Activated CD8-positive, alpha-beta T cell treated with anti-CD3 and anti-CD28 coated beads, Interleukin-2, amount 10 ng/mL, durations not matched to agents 7 days and 5 days (primary cell): ENCODE measurements at regions not wholly inside any gene's neighbourhood (a gene's known extent, or its start where the extent isn't known, plus 50 kb on each side); places are given as distances from the start of the nearest gene placed in this dataset.
A peak's percentile ranks its signal among the peaks of the same experiment; 100 is the strongest.
"Not testable (repeated sequence)": the region's sequence is repeated elsewhere in the genome, so short reads cannot be mapped to it uniquely, and the experiment has no call there.

Experiments
- ATAC-seq: fragments of 150-1000 bp; cut with Tn5 transposase; one replicate; pipeline ENCODE4 v1.10.0; 2021; ENCODE audit warnings: moderate library complexity
- CTCF ChIA-PET: fragments of 350-600 bp; sonication (Branson Sonifier 250); formaldehyde crosslinking; loops from one replicate; lab custom pipeline; 2021; ENCODE audit warnings: antibody characterized with exemption; lab: Charles Lee
- POLR2A ChIA-PET: fragments of 350-600 bp; sonication (Branson Sonifier 250); formaldehyde crosslinking; loops from one replicate; lab custom pipeline; 2021; ENCODE audit warnings: antibody characterized with exemption; lab: Charles Lee
- DNase-seq: peaks from one replicate; pipeline ENCODE4 v3.0.0-alpha.2; 2020
- H3K27ac Mint-ChIP-seq: one replicate; pipeline ENCODE4 v1.8.0; 2021; ENCODE audit warnings: mild to moderate bottlenecking, mixed read lengths
- H3K27me3 Mint-ChIP-seq: one replicate; pipeline ENCODE4 v1.8.0; 2021; ENCODE audit warnings: low read depth, mixed read lengths
- H3K36me3 Mint-ChIP-seq: one replicate; pipeline ENCODE4 v1.8.0; 2021; ENCODE audit warnings: low read depth, mixed read lengths
- H3K4me1 Mint-ChIP-seq: one replicate; pipeline ENCODE4 v1.8.0; 2021; ENCODE audit warnings: low read depth, mixed read lengths
- H3K4me3 Mint-ChIP-seq: one replicate; pipeline ENCODE4 v1.8.0; 2021; ENCODE audit warnings: mild to moderate bottlenecking, mixed read lengths
- H3K9me3 Mint-ChIP-seq: one replicate; pipeline ENCODE4 v1.8.0; 2022; ENCODE audit warnings: mixed read lengths; ENCODE audit not compliant: insufficient read depth

DNA sequence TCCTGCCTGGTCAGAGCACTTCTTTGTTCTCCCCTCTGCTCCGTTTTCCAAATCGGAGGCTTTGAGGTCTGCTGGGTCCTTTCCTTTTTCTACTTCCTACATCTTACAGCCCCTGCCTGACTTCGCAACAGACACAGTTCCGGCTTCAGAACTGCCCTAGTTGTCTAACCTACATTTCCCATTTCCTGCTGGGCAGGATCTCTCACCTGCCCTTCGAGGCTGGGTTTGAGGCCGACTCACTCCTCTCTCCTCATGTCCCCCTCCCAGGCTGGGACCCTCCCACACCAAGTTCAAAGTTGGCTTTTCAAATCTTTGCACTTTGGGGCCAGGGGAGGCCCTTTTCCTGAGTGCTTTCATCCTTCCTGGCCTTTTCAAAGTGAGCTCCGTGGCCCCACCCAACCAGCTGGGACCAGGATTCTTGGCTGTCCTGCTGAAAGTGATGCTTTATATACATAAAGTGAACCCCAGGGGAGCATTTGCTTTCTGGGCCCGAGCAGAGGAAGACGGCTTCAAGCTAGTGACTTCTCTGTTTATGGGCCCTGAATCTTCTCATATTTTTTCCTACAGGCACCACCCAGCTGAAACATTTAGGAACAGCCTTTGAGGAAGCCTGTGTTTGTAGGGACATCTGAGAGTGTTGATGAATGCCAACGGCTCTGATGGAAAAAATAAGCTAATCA is 281.0 kb upstream of the CRY1 start:
- no peak for DNase-seq
- Mint-ChIP-seq H3K36me3 (no peaks in the 10 kb centered on the region), H3K4me3 (peak overlapping the region; percentile 35), H3K27me3 (no peaks in the 10 kb centered on the region), H3K9me3 (no peaks in the 10 kb centered on the region), H3K4me1 (peaks cover 70% of the 10 kb centered on the region), H3K27ac (peak overlapping the region; percentile 95)
- ATAC-seq, result no peak
- CTCF ChIA-PET, result interaction anchor here (1.1 to 4.4 kb wide), 4 partner anchors 12 to 52 kb away, joined by 3 to 55 read pairs (median 28); no protein-coding TSS in a partner anchor
- POLR2A ChIA-PET, result interaction anchor here (0.6 to 7.1 kb wide), 4 partner anchors 19 to 71 kb away, joined by 3 to 145 read pairs (median 4); a partner anchor contains a TSS

DNA sequence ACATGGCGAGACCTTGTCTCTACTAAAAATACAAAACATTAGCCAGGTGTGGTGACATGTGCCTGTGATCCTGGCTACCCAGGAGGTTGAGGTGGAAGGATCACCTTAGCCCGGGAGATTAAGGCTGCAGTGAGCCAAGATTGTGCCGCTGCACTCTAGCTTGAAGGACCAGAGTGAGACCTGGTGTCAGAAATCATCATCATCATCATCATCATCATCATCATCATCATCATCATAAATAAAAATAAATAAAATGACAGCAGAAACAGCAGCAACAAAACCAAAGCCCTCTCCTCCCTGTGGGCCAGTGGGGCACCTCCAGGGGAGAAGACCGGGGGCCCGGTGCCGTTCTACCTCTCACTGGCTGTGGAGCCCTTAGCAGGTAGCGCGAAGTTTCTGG is 281.9 kb upstream of the CRY1 start:
- ATAC-seq (no peak), DNase-seq (no peak)
- Mint-ChIP-seq H3K27me3 (no peaks in the 10 kb centered on the region), H3K36me3 (no peaks in the 10 kb centered on the region), H3K4me3 (no peak overlapping the region), H3K27ac (peak overlapping the region; percentile 95), H3K9me3 (no peaks in the 10 kb centered on the region), H3K4me1 (peaks cover 66% of the 10 kb centered on the region)
- CTCF ChIA-PET, result interaction anchor here (1.1 to 4.4 kb wide), 4 partner anchors 11 to 53 kb away, joined by 3 to 55 read pairs (median 28); no protein-coding TSS in a partner anchor
- POLR2A ChIA-PET, result interaction anchor here (7.1 kb wide), 1 partner anchor 54 kb away, joined by 145 read pairs; a partner anchor contains a TSS

DNA sequence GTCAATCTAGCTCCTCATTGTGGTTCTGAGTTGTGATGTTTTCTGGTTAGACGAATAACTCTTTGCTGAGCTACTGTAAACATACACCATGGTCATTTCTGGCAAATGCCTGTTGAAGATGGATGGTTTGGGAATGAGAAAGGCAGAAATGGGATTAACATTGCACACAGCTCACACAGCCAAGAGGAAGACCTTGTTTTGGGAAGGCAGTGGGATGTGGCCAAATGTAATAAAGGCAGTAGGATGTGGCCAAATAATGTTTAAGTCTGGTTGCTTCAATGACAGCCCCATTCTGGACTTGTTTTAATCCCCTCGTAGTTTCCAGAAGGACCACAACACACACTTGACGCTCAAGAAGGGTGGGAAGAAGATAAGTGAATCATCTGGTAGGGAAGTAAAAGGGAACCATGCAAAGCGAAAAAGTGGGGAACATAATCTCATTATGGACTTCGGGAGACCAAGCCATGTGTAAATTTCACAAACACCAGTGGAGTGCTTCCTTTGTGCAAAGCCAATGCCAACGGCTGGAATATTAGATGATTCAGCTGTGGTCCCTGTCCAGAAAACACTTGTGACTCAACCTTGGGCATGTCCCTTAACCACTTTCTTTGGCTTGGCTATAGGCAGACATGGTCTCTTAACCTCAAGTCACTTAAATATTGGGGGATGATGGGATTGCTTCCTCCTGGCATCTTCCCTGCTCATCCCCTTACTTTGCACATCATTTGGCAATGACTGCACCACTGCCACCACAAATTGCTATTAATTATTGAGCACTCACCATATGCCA is 284.4 kb upstream of the CRY1 start:
- DNase-seq, result no peak
- CTCF ChIA-PET, result interaction anchor here (1.1 kb wide), 1 partner anchor 24 kb away, joined by 3 read pairs; no protein-coding TSS in a partner anchor
- Mint-ChIP-seq H3K9me3 (no peaks in the 10 kb centered on the region), H3K4me1 (peaks cover 41% of the 10 kb centered on the region), H3K4me3 (no peak overlapping the region), H3K27ac (no peak overlapping the region), H3K27me3 (no peaks in the 10 kb centered on the region), H3K36me3 (no peaks in the 10 kb centered on the region)
- POLR2A ChIA-PET, result interaction anchor here (1.0 kb wide), 1 partner anchor 57 kb away, joined by 3 read pairs; no protein-coding TSS in a partner anchor
- no peak for ATAC-seq

DNA sequence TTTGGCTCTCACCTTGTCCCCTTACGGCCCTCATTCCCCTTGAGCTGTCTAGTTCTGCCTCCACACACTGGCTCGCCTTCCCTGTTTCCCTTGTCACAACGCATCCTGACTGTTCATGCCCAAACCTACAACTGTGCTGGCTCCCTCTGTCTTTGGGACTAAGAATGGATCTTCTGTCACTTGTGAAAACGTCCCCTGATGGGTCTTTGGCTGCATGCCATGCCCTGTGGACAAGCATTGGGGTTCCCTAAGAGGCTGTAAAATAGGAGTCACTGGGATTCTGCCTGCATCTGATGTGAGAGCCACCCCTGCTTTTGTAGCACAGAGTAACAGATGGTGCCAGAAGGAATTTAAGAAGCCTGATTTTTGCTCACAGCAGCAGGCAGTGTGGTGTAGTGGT is 285.3 kb upstream of the CRY1 start:
- CTCF ChIA-PET, result no interaction called here

DNA sequence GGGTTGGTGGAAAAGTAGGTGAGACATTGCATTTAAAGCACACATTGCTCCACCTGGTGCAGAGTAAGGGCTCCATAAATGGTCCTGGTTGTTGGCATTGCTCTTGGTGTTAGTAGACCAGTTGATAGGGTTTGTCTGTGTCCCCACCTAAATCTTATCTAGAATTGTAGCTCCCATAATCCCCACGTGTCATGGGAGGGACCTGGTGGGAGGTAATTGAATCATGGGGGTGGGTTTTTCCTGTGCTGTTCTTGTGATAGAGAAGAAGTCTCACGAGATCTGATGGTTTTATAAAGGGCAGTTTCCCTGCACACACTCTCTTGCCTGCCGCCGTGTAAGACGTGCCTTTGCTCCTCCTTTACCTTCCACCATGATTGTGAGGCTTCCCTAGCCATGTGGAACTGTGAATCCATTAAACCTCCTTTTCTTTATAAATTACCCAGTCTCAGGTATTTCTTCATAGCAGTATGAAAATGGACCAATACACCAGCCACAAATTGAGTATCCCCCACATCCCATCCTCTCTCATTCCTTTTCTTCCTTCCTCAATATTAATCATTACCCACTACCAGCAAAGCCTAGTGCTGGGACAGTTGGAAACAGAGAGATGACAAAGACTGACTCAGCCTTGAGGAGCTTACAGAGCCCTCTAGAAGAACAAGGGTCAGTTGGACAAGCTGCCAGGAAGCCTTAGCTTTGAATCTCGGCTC is 285.9 kb upstream of the CRY1 start:
- CTCF ChIA-PET, result interaction anchor here (0.8 kb wide), 1 partner anchor 23 kb away, joined by 4 read pairs; no protein-coding TSS in a partner anchor
- H3K4me1 Mint-ChIP-seq, result peaks cover 26% of the 10 kb centered on the region
- H3K36me3 Mint-ChIP-seq, DNase-seq, H3K27me3 Mint-ChIP-seq, H3K9me3 Mint-ChIP-seq, POLR2A ChIA-PET, ATAC-seq, H3K27ac Mint-ChIP-seq, H3K4me3 Mint-ChIP-seq: not testable (repeated sequence)

More for the DNA sequence above, 285.3 kb upstream of the CRY1 start:
- Mint-ChIP-seq H3K36me3 (no peaks in the 10 kb centered on the region), H3K9me3 (no peaks in the 10 kb centered on the region), H3K27ac (no peak overlapping the region), H3K27me3 (no peaks in the 10 kb centered on the region), H3K4me3 (no peak overlapping the region), H3K4me1 (peaks cover 33% of the 10 kb centered on the region)
- POLR2A ChIA-PET, result no interaction called here
- no peak for DNase-seq
- no peak for ATAC-seq

DNA sequence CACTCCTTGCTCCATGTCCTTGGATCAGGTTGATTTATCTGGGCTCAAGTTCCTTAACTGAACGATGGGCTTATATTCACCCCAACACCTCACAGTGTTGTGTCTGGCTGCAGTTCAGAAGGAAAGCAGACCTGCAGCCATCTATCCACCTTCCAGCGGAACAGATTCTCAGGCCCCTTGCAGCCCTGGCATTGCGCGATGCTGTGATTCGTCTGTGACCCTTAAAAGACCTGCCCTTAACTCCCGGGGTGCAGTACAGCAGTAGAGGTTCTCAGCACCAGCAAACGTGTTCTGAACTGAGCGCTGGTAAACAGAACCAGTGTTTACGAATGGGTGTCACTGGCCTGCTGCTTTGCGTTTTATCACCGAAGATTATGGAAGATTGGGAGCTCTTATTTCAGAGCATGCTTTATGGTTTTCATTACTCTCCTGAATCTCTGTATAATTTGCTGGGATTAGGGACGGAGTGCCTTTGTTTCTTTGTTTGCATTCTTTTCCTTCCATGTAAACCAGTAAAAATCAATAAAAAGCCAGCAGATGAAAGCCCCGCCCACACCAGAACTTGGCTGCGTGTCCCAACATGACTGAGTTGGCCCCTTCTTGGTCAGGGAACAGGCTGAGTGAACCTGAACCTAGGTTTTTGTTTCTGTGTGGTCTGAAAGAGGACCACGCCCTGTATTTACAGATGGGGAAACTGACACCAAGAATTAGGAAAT is 286.7 kb upstream of the CRY1 start:
- Mint-ChIP-seq H3K27ac (no peak overlapping the region), H3K9me3 (no peaks in the 10 kb centered on the region), H3K4me3 (no peak overlapping the region), H3K27me3 (no peaks in the 10 kb centered on the region), H3K36me3 (no peaks in the 10 kb centered on the region), H3K4me1 (peaks cover 20% of the 10 kb centered on the region)
- POLR2A ChIA-PET, result no interaction called here
- DNase-seq (no peak), ATAC-seq (no peak)
- CTCF ChIA-PET, result interaction anchor here (0.8 kb wide), 1 partner anchor 22 kb away, joined by 4 read pairs; no protein-coding TSS in a partner anchor

DNA sequence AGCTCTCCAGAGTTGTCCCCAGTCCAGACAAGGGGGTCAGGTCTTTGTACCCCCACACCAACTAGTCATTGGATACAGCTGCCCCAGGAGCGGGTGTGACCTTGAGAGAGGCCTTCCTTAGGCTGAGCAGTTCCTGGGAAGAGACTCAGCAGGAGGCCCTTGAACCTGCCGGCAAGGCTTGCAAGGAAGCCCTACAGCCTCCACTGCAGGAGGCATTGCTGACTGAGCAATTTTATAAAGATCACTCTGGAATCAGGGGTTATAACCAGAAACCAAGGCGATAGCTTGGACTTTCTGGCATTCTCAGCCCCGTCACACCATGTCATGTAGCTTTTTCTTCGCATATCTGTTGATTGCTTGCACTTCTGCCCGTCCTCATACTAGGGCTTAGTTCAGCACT is 291.3 kb upstream of the CRY1 start:
- Mint-ChIP-seq H3K27ac (no peak overlapping the region), H3K36me3 (peaks cover 9% of the 10 kb centered on the region), H3K4me1 (peaks cover 33% of the 10 kb centered on the region), H3K27me3 (no peaks in the 10 kb centered on the region), H3K9me3 (peaks cover 4% of the 10 kb centered on the region), H3K4me3 (no peak overlapping the region)
- ATAC-seq (no peak), DNase-seq (no peak)
- ChIA-PET POLR2A (interaction anchor here (0.7 to 1.3 kb wide), 2 partner anchors 10 to 64 kb away, joined by 3 to 5 read pairs; no protein-coding TSS in a partner anchor), CTCF (interaction anchor here (1.1 kb wide), 2 partner anchors 29 to 64 kb away, joined by 3 read pairs; no protein-coding TSS in a partner anchor)

DNA sequence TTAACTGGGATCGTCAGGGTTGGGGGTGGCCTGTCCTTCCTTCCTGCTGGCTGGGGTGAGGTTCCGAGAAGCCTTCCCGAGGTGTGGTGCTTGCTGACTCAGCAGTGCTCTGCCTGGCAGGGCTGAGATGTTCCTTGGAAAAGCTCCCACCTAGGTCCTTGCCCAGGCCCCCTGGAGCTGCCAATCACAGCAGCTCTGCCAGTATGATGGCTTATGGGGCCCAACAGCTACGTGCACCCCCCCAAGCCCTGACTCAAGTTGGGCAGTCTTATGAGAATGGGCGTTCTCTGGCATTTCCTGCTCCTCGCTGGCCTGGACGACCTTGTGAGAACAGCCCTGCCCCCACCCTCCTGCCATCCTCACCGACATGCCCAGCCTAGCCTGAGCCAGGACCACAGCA is 292.2 kb upstream of the CRY1 start:
- ChIA-PET CTCF (no interaction called here), POLR2A (interaction anchor here (1.3 kb wide), 1 partner anchor 66 kb away, joined by 6 read pairs; no protein-coding TSS in a partner anchor)
- Mint-ChIP-seq H3K4me3 (no peak overlapping the region), H3K4me1 (peaks cover 38% of the 10 kb centered on the region), H3K36me3 (peaks cover 12% of the 10 kb centered on the region), H3K9me3 (peaks cover 7% of the 10 kb centered on the region), H3K27ac (no peak overlapping the region), H3K27me3 (no peaks in the 10 kb centered on the region)
- no peak for DNase-seq
- no peak for ATAC-seq

DNA sequence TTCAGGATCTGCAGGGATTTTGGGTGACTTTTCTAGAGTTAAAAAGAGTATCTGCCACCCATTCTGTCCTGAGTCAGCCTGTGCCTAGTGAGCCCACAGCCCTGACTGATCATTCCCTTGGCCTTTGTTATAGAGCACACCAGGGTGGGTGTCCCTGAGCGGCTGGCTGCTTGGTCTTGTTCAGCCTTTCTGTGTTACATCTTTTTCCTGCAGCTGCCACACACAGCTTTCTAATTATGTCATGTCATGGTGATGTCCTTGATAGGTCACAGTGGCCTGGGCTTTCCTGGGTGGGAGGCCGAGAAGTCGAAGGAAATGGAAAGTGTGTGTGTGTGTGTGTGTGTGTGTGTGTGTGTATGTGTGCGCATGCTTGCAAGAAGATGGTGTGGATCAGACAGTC is 293.2 kb upstream of the CRY1 start:
- peaks cover 46% of the 10 kb centered on the region for H3K4me1 Mint-ChIP-seq
- ATAC-seq (no peak), DNase-seq (no peak)
- H3K27ac Mint-ChIP-seq, result no peak overlapping the region
- H3K27me3 Mint-ChIP-seq, result no peaks in the 10 kb centered on the region
- peaks cover 12% of the 10 kb centered on the region for H3K36me3 Mint-ChIP-seq
- H3K4me3 Mint-ChIP-seq, result no peak overlapping the region
- ChIA-PET POLR2A (interaction anchor here (1.1 to 1.3 kb wide), 2 partner anchors 66 to 67 kb away, joined by 3 to 6 read pairs; no protein-coding TSS in a partner anchor), CTCF (interaction anchor here (0.6 to 1.3 kb wide), 2 partner anchors 11 to 16 kb away, joined by 3 read pairs; no protein-coding TSS in a partner anchor)
- H3K9me3 Mint-ChIP-seq, result peaks cover 7% of the 10 kb centered on the region

DNA sequence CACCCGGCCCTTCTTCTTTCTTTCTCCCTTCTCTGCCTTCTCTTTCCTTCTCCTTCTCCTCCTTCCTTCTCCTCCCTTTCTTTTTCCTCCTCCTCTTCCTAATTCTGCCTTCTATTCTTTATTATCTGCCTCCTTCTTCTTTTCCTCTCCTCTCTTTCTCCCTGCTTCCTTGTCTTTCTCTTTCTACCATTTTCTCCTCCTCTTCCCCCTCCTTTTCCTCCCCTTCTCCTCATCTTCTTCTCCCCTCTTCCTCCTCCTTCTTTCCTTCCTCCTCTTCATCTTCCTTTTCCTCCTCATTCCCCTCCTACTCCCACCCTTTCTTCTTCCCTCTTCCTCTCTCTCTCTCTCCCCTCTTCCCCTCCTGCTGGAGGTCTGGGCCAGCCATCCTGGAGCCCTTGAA is 294.9 kb upstream of the CRY1 start:
- Mint-ChIP-seq H3K4me1 (peaks cover 63% of the 10 kb centered on the region), H3K4me3 (no peak overlapping the region), H3K36me3 (peaks cover 12% of the 10 kb centered on the region), H3K9me3 (peaks cover 7% of the 10 kb centered on the region), H3K27me3 (no peaks in the 10 kb centered on the region), H3K27ac (no peak overlapping the region)
- DNase-seq (no peak), ATAC-seq (no peak)
- ChIA-PET CTCF (interaction anchor here (1.3 to 2.1 kb wide), 2 partner anchors 13 to 15 kb away, joined by 3 to 17 read pairs; no protein-coding TSS in a partner anchor), POLR2A (no interaction called here)
